ENCODE measurements at regions not wholly inside any gene's neighbourhood (a gene's known extent, or its start where the extent isn't known, plus 50 kb on each side); places are given as distances from the start of the nearest gene placed in this dataset.

GRCh38 chr1:93015590-93015989, 54.3 kb upstream of the DIPK1A start:
- H3K4me3 ChIP-seq, result no peak overlapping the region
- no peak for FAIRE-seq
- H3K27ac ChIP-seq, result no peak overlapping the region
- ChIA-PET POLR2A (no interaction called here), CTCF (interaction anchor here (0.6 to 0.8 kb wide), 3 partner anchors 9 to 155 kb away, joined by 3 read pairs; no protein-coding TSS in a partner anchor)
- peak overlapping the region; percentile 60 for H3K4me2 ChIP-seq
- no peaks in the 10 kb centered on the region for H3K9me3 ChIP-seq
- peaks cover 14% of the 10 kb centered on the region for H3K4me1 ChIP-seq
- peak in 1 of 2 experiments; percentile 18; a peak in 1 of 6 replicates for ATAC-seq
- 29% methylated on average over 2 of the region's 2 CpGs for WGBS (ENCODE audit: missing lambda C conversion rate)
- TF ChIP-seq EP300 (IDR thresholded peaks at IDR 0.05) (no peak), FOSL2 (IDR thresholded peaks at IDR 0.05) (no peak), FOSL2 (CRISPR knock-in tag; IDR thresholded peaks at IDR 0.05) (peak; percentile 66), ZSCAN20 (CRISPR knock-in tag; IDR thresholded peaks at IDR 0.05) (no peak), GATA3 (IDR thresholded peaks at IDR 0.05; ENCODE audit: borderline replicate concordance) (no peak), BCL3 (IDR thresholded peaks at IDR 0.05) (no peak), ATOH8 (CRISPR knock-in tag; IDR thresholded peaks at IDR 0.05; ENCODE audit: low read depth) (no peak), TP53 (CRISPR knock-in tag; IDR thresholded peaks at IDR 0.05) (no peak)
- no peak for DNase-seq (ENCODE audit: low read depth in 1 of 2, low spot score in 1 of 2)

- POLR2A ChIA-PET, result no interaction called here
- Histone ChIP-seq H3K9me3 (no peaks in the 10 kb centered on the region), H3K27ac (no peak overlapping the region), H3K4me1 (peaks cover 14% of the 10 kb centered on the region), H3K4me2 (peak overlapping the region; percentile 60), H3K4me3 (no peak overlapping the region)
- ATAC-seq, result peak; percentile 24 to 46; a peak in 3 of 6 replicates
- no peak for FAIRE-seq
- WGBS (ENCODE audit: missing lambda C conversion rate), result 52% methylated on average over 4 of the region's 4 CpGs
- TF ChIP-seq JUN (IDR thresholded peaks at IDR 0.05), result no peak
- no peak for TF ChIP-seq ZNF302 (CRISPR knock-in tag; IDR thresholded peaks at IDR 0.05)
- TF ChIP-seq USF2 (IDR thresholded peaks at IDR 0.05), result no peak
- no peak for TF ChIP-seq RNF2 (IDR thresholded peaks at IDR 0.05; ENCODE audit: borderline replicate concordance, low read depth)
- no peak for TF ChIP-seq CHD2 (IDR thresholded peaks at IDR 0.05; ENCODE audit: low read length, partially characterized antibody)
- no peak for TF ChIP-seq BHLHE40 (IDR thresholded peaks at IDR 0.05; ENCODE audit: low read depth, low read length)
- TF ChIP-seq TFCP2L1 (CRISPR knock-in tag; IDR thresholded peaks at IDR 0.05), result no peak
- no peak for TF ChIP-seq PHF8 (IDR thresholded peaks at IDR 0.05; ENCODE audit: borderline replicate concordance, low read depth)
- CTCF ChIA-PET, result interaction anchor here (0.6 to 1.0 kb wide), 5 partner anchors 9 to 159 kb away, joined by 3 read pairs; no protein-coding TSS in a partner anchor
- no peak for DNase-seq (ENCODE audit: low read depth in 1 of 2, low spot score in 1 of 2)
These were observed 54.9 kb upstream of the DIPK1A start for GRCh38 chr1:93016171-93016570.

GRCh38 chr1:93021539-93022134, 57.4 kb upstream of the MTF2 start:
- FAIRE-seq (peak; percentile 73), DNase-seq (ENCODE audit: low read depth in 1 of 2, low spot score in 1 of 2) (peak; percentile 26 to 48), ATAC-seq (peak; percentile 54 to 77; a peak in 3 of 6 replicates)
- under 1% methylated on average over 4 of the region's 4 CpGs for WGBS (ENCODE audit: missing lambda C conversion rate)
- Histone ChIP-seq H3K27ac (no peak overlapping the region), H3K9me3 (no peaks in the 10 kb centered on the region), H3K4me1 (no peaks in the 10 kb centered on the region), H3K4me2 (no peak overlapping the region), H3K4me3 (no peak overlapping the region)
- ChIA-PET CTCF (interaction anchor here (0.7 to 5.6 kb wide), 7 partner anchors 8 to 134 kb away, joined by 3 to 42 read pairs (median 4); no protein-coding TSS in a partner anchor), POLR2A (no interaction called here)
- TF ChIP-seq HDAC2 (IDR thresholded peaks at IDR 0.05) (no peak), SMC3 (IDR thresholded peaks at IDR 0.05) (peak; percentile 47; the same call in 2 of the 3 replicates), CTCF (IDR thresholded peaks at IDR 0.05) (peak; percentile 58), E2F6 (IDR thresholded peaks at IDR 0.05; ENCODE audit: borderline replicate concordance, low read depth) (no peak), RAD21 (conservative IDR thresholded peaks at IDR 0.05 in 1 of 2, IDR thresholded peaks at IDR 0.05 in 1 of 2) (peak; percentile 64 to 69), ZNF302 (CRISPR knock-in tag; IDR thresholded peaks at IDR 0.05) (no peak)

Data from A549 (cell line).